Endothelial cell (in vitro differentiated cells): ENCODE measurements at regions not wholly inside any gene's neighbourhood (a gene's known extent, or its start where the extent isn't known, plus 50 kb on each side); places are given as distances from the start of the nearest gene placed in this dataset.
"Not testable (repeated sequence)": the region's sequence is repeated elsewhere in the genome, so short reads cannot be mapped to it uniquely, and the experiment has no call there.

Experiments used
- DNase-seq: peaks from one replicate; pipeline ENCODE4 v3.0.0; 2021; ENCODE audit warnings: low spot score
- H3K27ac Mint-ChIP-seq: one replicate; pipeline ENCODE4 v1.8.0; 2021; ENCODE audit warnings: mixed read lengths, inconsistent platforms; ENCODE audit not compliant: unreplicated experiment
- H3K27me3 Mint-ChIP-seq: one replicate; pipeline ENCODE4 v1.8.0; 2021; ENCODE audit warnings: mild to moderate bottlenecking, moderate library complexity, mixed read lengths, inconsistent platforms; ENCODE audit not compliant: unreplicated experiment
- H3K36me3 Mint-ChIP-seq: one replicate; pipeline ENCODE4 v1.8.0; 2021; ENCODE audit warnings: mild to moderate bottlenecking, low read depth, mixed read lengths, inconsistent platforms; ENCODE audit not compliant: unreplicated experiment
- H3K4me1 Mint-ChIP-seq: one replicate; pipeline ENCODE4 v1.8.0; 2021; ENCODE audit warnings: mild to moderate bottlenecking, mixed read lengths, inconsistent platforms; ENCODE audit not compliant: unreplicated experiment
- H3K4me3 Mint-ChIP-seq: one replicate; pipeline ENCODE4 v1.8.0; 2021; ENCODE audit warnings: mild to moderate bottlenecking, mixed read lengths, inconsistent platforms; ENCODE audit not compliant: unreplicated experiment
- H3K9me3 Mint-ChIP-seq: one replicate; pipeline ENCODE4 v1.8.0; 2021; ENCODE audit warnings: mixed read lengths, inconsistent platforms; ENCODE audit not compliant: unreplicated experiment
- TF ChIP-seq, protein P1 (sequence below): fragments of 200-600 bp; sonication (generic); IDR thresholded peaks from one replicate; pipeline ENCODE4 v1.5.0; 2021; ENCODE audit warnings: antibody characterized with exemption; ENCODE audit not compliant: unreplicated experiment

- no peaks in the 10 kb centered on the region for H3K36me3 Mint-ChIP-seq
- no peaks in the 10 kb centered on the region for H3K9me3 Mint-ChIP-seq
- no peak for DNase-seq
- TF ChIP-seq, protein P1, sequence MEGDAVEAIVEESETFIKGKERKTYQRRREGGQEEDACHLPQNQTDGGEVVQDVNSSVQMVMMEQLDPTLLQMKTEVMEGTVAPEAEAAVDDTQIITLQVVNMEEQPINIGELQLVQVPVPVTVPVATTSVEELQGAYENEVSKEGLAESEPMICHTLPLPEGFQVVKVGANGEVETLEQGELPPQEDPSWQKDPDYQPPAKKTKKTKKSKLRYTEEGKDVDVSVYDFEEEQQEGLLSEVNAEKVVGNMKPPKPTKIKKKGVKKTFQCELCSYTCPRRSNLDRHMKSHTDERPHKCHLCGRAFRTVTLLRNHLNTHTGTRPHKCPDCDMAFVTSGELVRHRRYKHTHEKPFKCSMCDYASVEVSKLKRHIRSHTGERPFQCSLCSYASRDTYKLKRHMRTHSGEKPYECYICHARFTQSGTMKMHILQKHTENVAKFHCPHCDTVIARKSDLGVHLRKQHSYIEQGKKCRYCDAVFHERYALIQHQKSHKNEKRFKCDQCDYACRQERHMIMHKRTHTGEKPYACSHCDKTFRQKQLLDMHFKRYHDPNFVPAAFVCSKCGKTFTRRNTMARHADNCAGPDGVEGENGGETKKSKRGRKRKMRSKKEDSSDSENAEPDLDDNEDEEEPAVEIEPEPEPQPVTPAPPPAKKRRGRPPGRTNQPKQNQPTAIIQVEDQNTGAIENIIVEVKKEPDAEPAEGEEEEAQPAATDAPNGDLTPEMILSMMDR, result no peak
- H3K4me1 Mint-ChIP-seq, result no peaks in the 10 kb centered on the region
- H3K4me3 Mint-ChIP-seq, result no peak overlapping the region
- H3K27ac Mint-ChIP-seq, result no peak overlapping the region
- peaks cover 5% of the 10 kb centered on the region for H3K27me3 Mint-ChIP-seq
Measured at GRCh38 chr9:97771641-97772040, 74.5 kb upstream of the XPA start.

DNA sequence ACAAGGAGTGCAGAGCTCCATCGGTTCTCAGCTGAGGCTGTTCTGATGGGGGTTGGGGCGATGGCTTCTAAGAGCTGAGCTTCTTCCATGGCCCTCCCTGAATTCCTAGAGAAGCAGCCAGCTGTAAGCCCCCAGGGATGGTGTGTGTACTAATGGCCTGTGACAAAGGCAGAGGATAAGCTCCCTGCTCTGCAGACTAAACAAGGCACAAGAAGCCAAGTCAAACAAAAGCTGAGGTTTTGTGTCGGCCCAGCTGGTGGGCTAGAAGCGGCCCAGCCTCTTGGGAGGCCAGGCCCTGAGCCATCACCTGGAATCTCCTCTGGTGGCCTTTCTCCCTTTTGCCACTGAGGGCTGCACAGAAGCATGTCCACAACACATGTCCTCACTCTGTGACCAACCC, 75.0 kb upstream of the XPA start:
- Mint-ChIP-seq H3K9me3 (no peaks in the 10 kb centered on the region), H3K36me3 (no peaks in the 10 kb centered on the region), H3K4me3 (no peak overlapping the region), H3K4me1 (no peaks in the 10 kb centered on the region), H3K27me3 (peaks cover 4% of the 10 kb centered on the region), H3K27ac (no peak overlapping the region)
- TF ChIP-seq, protein P1, result no peak
- no peak for DNase-seq

GRCh38 chr9:97773091-97773490, 76.0 kb upstream of the XPA start:
- DNase-seq, result no peak
- TF ChIP-seq, protein P1, result no peak
- no peaks in the 10 kb centered on the region for H3K36me3 Mint-ChIP-seq
- no peak overlapping the region for H3K4me3 Mint-ChIP-seq
- H3K4me1 Mint-ChIP-seq, result no peaks in the 10 kb centered on the region
- H3K9me3 Mint-ChIP-seq, result peaks cover 3% of the 10 kb centered on the region
- H3K27ac Mint-ChIP-seq, result no peak overlapping the region
- H3K27me3 Mint-ChIP-seq, result peaks cover 4% of the 10 kb centered on the region

- DNase-seq, result no peak
- Mint-ChIP-seq H3K36me3 (no peaks in the 10 kb centered on the region), H3K27ac (no peak overlapping the region), H3K4me1 (no peaks in the 10 kb centered on the region), H3K4me3 (no peak overlapping the region), H3K9me3 (peaks cover 5% of the 10 kb centered on the region), H3K27me3 (peaks cover 4% of the 10 kb centered on the region)
- TF ChIP-seq, protein P1, result no peak
Measured at GRCh38 chr9:97773723-97774122, 76.6 kb upstream of the XPA start.

GRCh38 chr9:97774673-97775072, 77.5 kb upstream of the XPA start:
- DNase-seq, result no peak
- Mint-ChIP-seq H3K27ac (no peak overlapping the region), H3K4me3 (no peak overlapping the region), H3K36me3 (no peaks in the 10 kb centered on the region), H3K9me3 (peaks cover 8% of the 10 kb centered on the region), H3K27me3 (peaks cover 4% of the 10 kb centered on the region), H3K4me1 (no peaks in the 10 kb centered on the region)
- TF ChIP-seq, protein P1, result no peak

DNA sequence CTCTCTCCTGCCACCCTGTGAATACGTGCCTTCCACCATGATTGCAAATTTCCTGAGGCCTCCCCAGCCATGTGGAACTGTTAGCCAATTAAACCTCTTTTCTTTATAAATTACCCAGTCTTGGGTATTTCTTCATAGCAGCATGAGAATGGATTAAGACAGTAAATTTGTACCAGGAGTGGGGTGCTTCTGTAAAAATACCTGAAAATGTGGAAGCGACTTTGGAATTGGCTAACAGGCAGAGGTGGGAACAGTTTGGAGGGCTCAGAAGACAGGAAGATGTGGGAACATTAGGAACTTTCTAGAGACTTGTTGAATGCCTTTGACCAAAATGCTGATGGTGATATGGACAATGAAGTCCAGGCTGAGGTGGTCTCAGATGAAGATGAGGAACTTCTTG, 74.3 kb upstream of the FOXE1 start:
- H3K4me3 Mint-ChIP-seq, result peak overlapping the region; percentile 62
- H3K27ac Mint-ChIP-seq, H3K9me3 Mint-ChIP-seq, H3K36me3 Mint-ChIP-seq, DNase-seq, H3K4me1 Mint-ChIP-seq, H3K27me3 Mint-ChIP-seq: not testable (repeated sequence)
